Fibroblast of lung (primary cell): ENCODE measurements at regions not wholly inside any gene's neighbourhood (a gene's known extent, or its start where the extent isn't known, plus 50 kb on each side); places are given as distances from the start of the nearest gene placed in this dataset.

Source experiments
- DNase-seq, 2 donors: peaks; one replicate each; pipeline versions ENCODE4 v3.0.0 to v3.0.0-alpha.2; 2010; ENCODE audit warnings: low read depth in 2 of 2
- H2AFZ ChIP-seq: 2 replicates; pipeline ENCODE4 v1.5.1; 2012; ENCODE audit warnings: low read length, control low read depth, inconsistent platforms
- H3K27ac ChIP-seq: 2 replicates; pipeline ENCODE4 v1.5.1; 2011; ENCODE audit warnings: low read length, control low read depth; ENCODE audit not compliant: insufficient read depth
- H3K27me3 ChIP-seq: 2 replicates; pipeline ENCODE4 v1.5.1; 2011; ENCODE audit warnings: mild to moderate bottlenecking, low read length; ENCODE audit not compliant: control insufficient read depth, insufficient read depth
- H3K36me3 ChIP-seq: 2 replicates; pipeline ENCODE4 v1.5.1; 2011; ENCODE audit warnings: low read length; ENCODE audit not compliant: control insufficient read depth, insufficient read depth
- H3K4me1 ChIP-seq: 2 replicates; pipeline ENCODE4 v1.5.1; 2011; ENCODE audit warnings: low read length; ENCODE audit not compliant: control insufficient read depth, insufficient read depth; ENCODE audit errors: extremely low read depth
- H3K4me2 ChIP-seq: 2 replicates; pipeline ENCODE4 v1.5.1; 2011; ENCODE audit warnings: low read length, control low read depth; ENCODE audit not compliant: insufficient read depth; ENCODE audit errors: extremely low read depth
- H3K4me3 ChIP-seq, 4 experiments: fragments of 200-600 bp in 1 of 4; sonication (generic) in 1 of 4; replicated peaks in 1 of 4; 2 replicates each; pipeline ENCODE4 v1.5.1; 2011 to 2016; ENCODE audit warnings: low read length in 4 of 4, low read depth in 3 of 4, mild to moderate bottlenecking in 3 of 4, control low read depth in 2 of 4, inconsistent platforms in 1 of 4, mixed read lengths in 1 of 4; ENCODE audit not compliant: insufficient read depth in 1 of 4; ENCODE audit errors: control extremely low read depth in 1 of 4
- H3K79me2 ChIP-seq: 2 replicates; pipeline ENCODE4 v1.5.1; 2012; ENCODE audit warnings: mild to moderate bottlenecking, low read length, inconsistent platforms; ENCODE audit not compliant: control insufficient read depth, insufficient read depth
- H3K9ac ChIP-seq: 2 replicates; pipeline ENCODE4 v1.5.1; 2011; ENCODE audit warnings: mild to moderate bottlenecking, low read length, control low read depth; ENCODE audit not compliant: insufficient read depth
- H3K9me3 ChIP-seq: 2 replicates; pipeline ENCODE4 v1.5.1; 2012; ENCODE audit warnings: low read depth, low read length; ENCODE audit not compliant: control insufficient read depth, insufficient read depth
- H4K20me1 ChIP-seq: 2 replicates; pipeline ENCODE4 v1.5.1; 2011; ENCODE audit warnings: low read length; ENCODE audit not compliant: control insufficient read depth, insufficient read depth; ENCODE audit errors: extremely low read depth
- CTCF ChIP-seq, 2 donors: IDR thresholded peaks in 1 of 2; conservative IDR thresholded peaks in 1 of 2; 1 replicate in 1 of 2; 2 replicates in 1 of 2; pipeline ENCODE4 v1.5.1; 2011 to 2012; ENCODE audit warnings: low read length in 2 of 2, control low read depth in 1 of 2, inconsistent platforms in 1 of 2, low read depth in 1 of 2, mild to moderate bottlenecking in 1 of 2
- EZH2 ChIP-seq: IDR thresholded peaks from 2 replicates; pipeline ENCODE4 v1.5.1; 2012; ENCODE audit warnings: low read length, control low read depth, mild to moderate bottlenecking; ENCODE audit errors: missing control alignments

GRCh38 chr1:234735476-234735875, 125.5 kb upstream of the IRF2BP2 start:
- no peaks in the 10 kb centered on the region for H3K79me2 ChIP-seq
- H2AFZ ChIP-seq = no peak overlapping the region
- no peak overlapping the region for H3K9ac ChIP-seq
- no peak overlapping the region for H3K4me3 ChIP-seq
- no peak overlapping the region for H3K4me2 ChIP-seq
- H4K20me1 ChIP-seq = no peaks in the 10 kb centered on the region
- no peaks in the 10 kb centered on the region for H3K36me3 ChIP-seq
- no peaks in the 10 kb centered on the region for H3K9me3 ChIP-seq
- TF ChIP-seq CTCF (conservative IDR thresholded peaks at IDR 0.05 in 1 of 2, IDR thresholded peaks at IDR 0.05 in 1 of 2; ENCODE audit: low read depth in 1 of 2, low read length in 2 of 2) (no peak), EZH2 (no peak)
- H3K4me1 ChIP-seq = peaks cover 13% of the 10 kb centered on the region
- no peak for DNase-seq
- no peaks in the 10 kb centered on the region for H3K27me3 ChIP-seq
- no peak overlapping the region for H3K27ac ChIP-seq

- no peaks in the 10 kb centered on the region for H4K20me1 ChIP-seq
- H3K9me3 ChIP-seq = no peaks in the 10 kb centered on the region
- DNase-seq = no peak
- H3K27ac ChIP-seq = no peak overlapping the region
- H3K27me3 ChIP-seq = no peaks in the 10 kb centered on the region
- H2AFZ ChIP-seq = no peak overlapping the region
- peaks cover 14% of the 10 kb centered on the region for H3K4me1 ChIP-seq
- TF ChIP-seq CTCF (conservative IDR thresholded peaks at IDR 0.05 in 1 of 2, IDR thresholded peaks at IDR 0.05 in 1 of 2; ENCODE audit: low read depth in 1 of 2, low read length in 2 of 2) (no peak), EZH2 (no peak)
- no peaks in the 10 kb centered on the region for H3K79me2 ChIP-seq
- no peak overlapping the region for H3K4me3 ChIP-seq
- no peak overlapping the region for H3K4me2 ChIP-seq
- no peak overlapping the region for H3K9ac ChIP-seq
- H3K36me3 ChIP-seq = no peaks in the 10 kb centered on the region
Measured at GRCh38 chr1:234734869-234735268, 124.9 kb upstream of the IRF2BP2 start.

GRCh38 chr1:234734412-234734835, 124.4 kb upstream of the IRF2BP2 start:
- Histone ChIP-seq H3K27me3 (no peaks in the 10 kb centered on the region), H4K20me1 (no peaks in the 10 kb centered on the region), H3K36me3 (no peaks in the 10 kb centered on the region), H3K27ac (no peak overlapping the region), H2AFZ (no peak overlapping the region), H3K9me3 (no peaks in the 10 kb centered on the region), H3K4me3 (no peak overlapping the region), H3K4me1 (peaks cover 14% of the 10 kb centered on the region), H3K79me2 (no peaks in the 10 kb centered on the region), H3K4me2 (no peak overlapping the region), H3K9ac (no peak overlapping the region)
- TF ChIP-seq EZH2 = no peak
- no peak for TF ChIP-seq CTCF (conservative IDR thresholded peaks at IDR 0.05 in 1 of 2, IDR thresholded peaks at IDR 0.05 in 1 of 2; ENCODE audit: low read depth in 1 of 2, low read length in 2 of 2)
- no peak for DNase-seq
